Natural killer cell (primary cell): ENCODE measurements at regions not wholly inside any gene's neighbourhood (a gene's known extent, or its start where the extent isn't known, plus 50 kb on each side); places are given as distances from the start of the nearest gene placed in this dataset.

Experiments used
- ATAC-seq, 3 donors: fragments of 150-1000 bp in 2 of 3; fragments of 200-7000 bp in 1 of 3; cut with Tn5 transposase; 1 replicate in 1 of 3; 2 replicates in 2 of 3; pipeline ENCODE4 v1.10.0; 2021; ENCODE audit warnings: mild to moderate bottlenecking in 2 of 3, moderate library complexity in 2 of 3
- DNase-seq, 2 donors: peaks; one replicate each; pipeline versions ENCODE4 v3.0.0 to v3.0.0-alpha.2; 2013 to 2021; ENCODE audit warnings: mixed read lengths in 1 of 2
- H3K27ac ChIP-seq: one replicate; pipeline ENCODE4 v1.5.1; 2013; ENCODE audit warnings: mild to moderate bottlenecking, low read length
- H3K27me3 ChIP-seq: one replicate; pipeline ENCODE4 v1.6.1; 2013; ENCODE audit warnings: low read length; ENCODE audit not compliant: control insufficient read depth, insufficient read depth
- H3K36me3 ChIP-seq: one replicate; pipeline ENCODE4 v1.6.1; 2013; ENCODE audit warnings: low read length; ENCODE audit not compliant: control insufficient read depth, insufficient read depth
- H3K4me1 ChIP-seq: one replicate; pipeline ENCODE4 v1.6.1; 2013; ENCODE audit warnings: low read length; ENCODE audit not compliant: control insufficient read depth, insufficient read depth
- H3K4me3 ChIP-seq: one replicate; pipeline ENCODE4 v1.5.1; 2013; ENCODE audit warnings: low read length
- H3K9me3 ChIP-seq: one replicate; pipeline ENCODE4 v1.6.1; 2013; ENCODE audit warnings: low read length; ENCODE audit not compliant: control insufficient read depth, insufficient read depth
- H3K27ac Mint-ChIP-seq, 2 donors: one replicate each; pipeline ENCODE4 v1.8.0; 2022; ENCODE audit warnings: mild to moderate bottlenecking in 2 of 2, mixed read lengths in 2 of 2, moderate library complexity in 1 of 2
- H3K27me3 Mint-ChIP-seq, 2 donors: one replicate each; pipeline ENCODE4 v1.8.0; 2022; ENCODE audit warnings: low read depth in 2 of 2, mixed read lengths in 2 of 2
- H3K36me3 Mint-ChIP-seq: one replicate; pipeline ENCODE4 v1.8.0; 2022; ENCODE audit warnings: mixed read lengths
- H3K4me1 Mint-ChIP-seq, 2 donors: one replicate each; pipeline ENCODE4 v1.8.0; 2022; ENCODE audit warnings: mixed read lengths in 2 of 2
- H3K4me3 Mint-ChIP-seq: one replicate; pipeline ENCODE4 v1.8.0; 2022; ENCODE audit warnings: mild to moderate bottlenecking, moderate library complexity, mixed read lengths
- H3K9me3 Mint-ChIP-seq, 2 donors: one replicate each; pipeline ENCODE4 v1.8.0; 2022; ENCODE audit warnings: mixed read lengths in 2 of 2
- CTCF ChIP-seq: fragments of 200-600 bp; IDR thresholded peaks from one replicate; pipeline ENCODE4 v1.8.0; 2022; ENCODE audit warnings: antibody characterized with exemption
- WGBS: methylation state at CpG from one replicate; pipeline ENCODE4 v1.1.7; 2013; ENCODE audit warnings: missing lambda C conversion rate; ENCODE audit not compliant: insufficient coverage; 5-methylcytosine and 5-hydroxymethylcytosine counted together
- intact Hi-C: fragments of 100-400 bp; cut with micrococcal nuclease; formaldehyde crosslinking; loops from one replicate; pipeline ENCODE4 v1.14.2; 2022

DNA sequence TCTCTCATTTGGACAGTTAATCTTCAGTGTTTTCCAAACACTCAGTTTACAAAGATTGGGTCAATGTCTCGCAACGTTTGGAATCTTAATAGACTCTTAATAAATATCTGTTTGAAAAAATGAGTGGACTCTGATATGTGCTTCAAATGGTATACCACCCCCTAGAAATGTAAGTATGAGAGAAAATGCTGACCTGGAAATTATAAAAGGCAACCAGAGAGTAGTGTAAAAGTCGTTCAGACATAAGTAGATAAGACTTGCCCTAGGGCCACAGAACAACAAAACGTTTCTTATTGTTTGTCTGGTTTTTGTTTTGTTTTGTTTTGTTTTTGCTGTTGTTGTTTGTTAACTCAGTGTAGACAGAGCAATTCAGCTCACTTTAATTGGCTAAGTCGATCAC lies 97.4 kb upstream of the SPTLC3 start:
- H3K36me3 Mint-ChIP-seq: no peaks in the 10 kb centered on the region
- WGBS: 81% methylated on average over 3 of the region's 5 CpGs
- H3K27me3 Mint-ChIP-seq: peaks cover 5 to 23% of the 10 kb centered on the region in 2 donors
- H3K27me3 ChIP-seq: no peaks in the 10 kb centered on the region
- intact Hi-C loops: no loop called here
- H3K36me3 ChIP-seq: no peaks in the 10 kb centered on the region
- H3K27ac Mint-ChIP-seq: no peak overlapping the region
- H3K4me1 ChIP-seq: no peaks in the 10 kb centered on the region
- DNase-seq (no peak), ATAC-seq (no peak)
- no peak overlapping the region for H3K4me3 ChIP-seq
- no peak overlapping the region for H3K4me3 Mint-ChIP-seq
- no peaks in the 10 kb centered on the region for H3K9me3 ChIP-seq
- TF ChIP-seq CTCF: no peak
- no peaks in the 10 kb centered on the region for H3K9me3 Mint-ChIP-seq
- no peaks in the 10 kb centered on the region for H3K4me1 Mint-ChIP-seq
- H3K27ac ChIP-seq: no peak overlapping the region

GRCh38 chr20:12913781-12914443 lies 94.9 kb upstream of the SPTLC3 start:
- Mint-ChIP-seq H3K36me3 (no peaks in the 10 kb centered on the region), H3K4me1 (no peaks in the 10 kb centered on the region), H3K9me3 (no peaks in the 10 kb centered on the region), H3K4me3 (no peak overlapping the region), H3K27ac (no peak overlapping the region), H3K27me3 (peaks cover 5 to 19% of the 10 kb centered on the region in 2 donors)
- Histone ChIP-seq H3K4me1 (no peaks in the 10 kb centered on the region), H3K4me3 (no peak overlapping the region), H3K27me3 (no peaks in the 10 kb centered on the region), H3K9me3 (no peaks in the 10 kb centered on the region), H3K36me3 (no peaks in the 10 kb centered on the region), H3K27ac (no peak overlapping the region)
- TF ChIP-seq CTCF: no peak
- ATAC-seq (no peak), DNase-seq (no peak)
- intact Hi-C loops: no loop called here
- 100% methylated on average over 1 of the region's 2 CpGs for WGBS

DNA sequence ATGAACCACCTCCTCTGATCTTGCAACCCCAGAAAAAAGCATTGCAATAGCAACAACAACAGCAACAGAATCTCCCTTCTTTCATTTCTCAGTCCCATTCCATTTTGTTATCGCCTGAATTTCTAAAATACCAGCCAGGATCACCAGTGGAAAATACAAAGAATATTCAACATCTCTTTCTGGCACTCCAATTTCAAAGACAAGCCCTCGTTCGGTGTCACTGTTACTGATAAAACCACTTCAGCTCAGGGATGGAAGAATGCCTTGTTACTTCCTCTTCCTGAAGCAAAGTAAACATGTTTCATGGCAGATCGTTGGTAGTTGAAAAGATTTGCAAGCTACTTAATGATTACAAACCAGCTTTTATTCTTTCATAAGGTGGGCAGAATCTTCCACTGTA lies 94.0 kb upstream of the SPTLC3 start:
- Mint-ChIP-seq H3K27me3 (peaks cover 5 to 16% of the 10 kb centered on the region in 2 donors), H3K4me1 (no peaks in the 10 kb centered on the region), H3K4me3 (no peak overlapping the region), H3K27ac (no peak overlapping the region), H3K36me3 (no peaks in the 10 kb centered on the region), H3K9me3 (no peaks in the 10 kb centered on the region)
- 27% methylated on average over 3 of the region's 4 CpGs for WGBS
- Histone ChIP-seq H3K27me3 (no peaks in the 10 kb centered on the region), H3K4me1 (no peaks in the 10 kb centered on the region), H3K27ac (no peak overlapping the region), H3K36me3 (no peaks in the 10 kb centered on the region), H3K9me3 (no peaks in the 10 kb centered on the region), H3K4me3 (no peak overlapping the region)
- DNase-seq (no peak), ATAC-seq (no peak)
- TF ChIP-seq CTCF: no peak
- intact Hi-C loops: no loop called here

- TF ChIP-seq CTCF: no peak
- H3K4me3 Mint-ChIP-seq: no peak overlapping the region
- peaks cover 5 to 12% of the 10 kb centered on the region in 2 donors for H3K27me3 Mint-ChIP-seq
- H3K4me3 ChIP-seq: no peak overlapping the region
- H3K9me3 ChIP-seq: no peaks in the 10 kb centered on the region
- DNase-seq (no peak), ATAC-seq (no peak)
- H3K36me3 Mint-ChIP-seq: no peaks in the 10 kb centered on the region
- no peaks in the 10 kb centered on the region for H3K4me1 ChIP-seq
- H3K27ac ChIP-seq: no peak overlapping the region
- H3K36me3 ChIP-seq: no peaks in the 10 kb centered on the region
- no peaks in the 10 kb centered on the region for H3K27me3 ChIP-seq
- intact Hi-C loops: no loop called here
- H3K27ac Mint-ChIP-seq: no peak overlapping the region
- H3K9me3 Mint-ChIP-seq: no peaks in the 10 kb centered on the region
- H3K4me1 Mint-ChIP-seq: no peaks in the 10 kb centered on the region
- WGBS: 85% methylated on average over 1 of the region's 1 CpG
Observed at GRCh38 chr20:12916699-12917098, 92.1 kb upstream of the SPTLC3 start.
